ENCODE measurements at regions not wholly inside any gene's neighbourhood (a gene's known extent, or its start where the extent isn't known, plus 50 kb on each side); places are given as distances from the start of the nearest gene placed in this dataset.

DNA sequence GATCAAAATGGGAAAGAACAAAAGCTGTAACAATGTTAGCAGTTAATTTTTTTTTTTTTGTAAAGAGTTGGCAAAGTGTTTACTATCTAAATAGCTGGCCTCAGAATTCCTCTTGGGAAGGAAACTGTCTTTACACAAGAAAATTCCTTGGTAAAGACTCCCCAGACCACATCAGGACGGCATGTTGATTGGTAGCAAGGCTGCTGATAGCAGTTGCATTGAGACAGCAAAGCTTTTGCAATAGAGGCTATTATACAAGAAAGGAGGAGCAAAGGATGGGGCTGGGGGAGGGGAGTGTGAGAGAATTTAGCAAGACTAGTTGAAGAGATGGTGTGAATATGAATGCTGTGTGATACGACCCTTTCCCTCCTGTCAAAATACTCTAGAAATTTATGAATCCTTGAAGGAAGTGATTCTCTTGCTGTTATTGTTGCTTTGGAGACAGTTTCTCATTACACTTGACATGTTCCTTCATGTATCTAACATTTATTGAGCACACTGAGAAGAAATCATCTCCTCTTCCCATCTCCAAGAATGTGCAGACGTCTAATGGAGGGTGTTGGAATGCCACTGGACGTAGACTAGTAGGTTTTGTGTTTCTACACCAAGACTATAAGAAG is 355.6 kb downstream of the SIPA1L2 start:
- H3K4me3 ChIP-seq (ENCODE audit: extremely low read depth in 1 of 4, insufficient read depth in 2 of 4, low read depth in 3 of 4, low read length in 4 of 4), result no peak overlapping the region
- H3K79me2 ChIP-seq (ENCODE audit: control insufficient read depth in 1 of 2, insufficient read depth in 2 of 2, low read length in 2 of 2), result no peaks in the 10 kb centered on the region
- no peak overlapping the region for H3K27ac ChIP-seq (ENCODE audit: low read depth, low read length)
- no peak overlapping the region for H2BK15ac ChIP-seq (ENCODE audit: low read length)
- H3K14ac ChIP-seq (ENCODE audit: insufficient read length), result no peak overlapping the region
- no peak overlapping the region for H3K18ac ChIP-seq (ENCODE audit: extremely low read depth, low read length)
- TF ChIP-seq EP300 (IDR thresholded peaks at IDR 0.05; ENCODE audit: borderline replicate concordance in 1 of 2, low read depth in 2 of 2, low read length in 2 of 2) (no peak), SIX5 (IDR thresholded peaks at IDR 0.05; ENCODE audit: low read depth, low read length) (no peak), JUND (IDR thresholded peaks at IDR 0.05; ENCODE audit: low read length) (no peak), CREB1 (IDR thresholded peaks at IDR 0.05) (no peak), CTBP2 (IDR thresholded peaks at IDR 0.05; ENCODE audit: borderline replicate concordance, insufficient read depth, insufficient read length, low read length) (no peak), SP2 (IDR thresholded peaks at IDR 0.05; ENCODE audit: low read length) (no peak)
- no peak overlapping the region for H2BK5ac ChIP-seq (ENCODE audit: low read depth, low read length)
- no peaks in the 10 kb centered on the region; a peak in 1 of 7 replicates for H3K27me3 ChIP-seq (replicated peaks in 1 of 4; ENCODE audit: control insufficient read depth in 3 of 4, extremely low read depth in 1 of 4, insufficient read depth in 3 of 4, low read length in 3 of 4)
- no peak overlapping the region for H4K91ac ChIP-seq (replicated peaks; ENCODE audit: insufficient read length, low read length)
- no peak overlapping the region for H2AFZ ChIP-seq (ENCODE audit: low read length)
- no peak overlapping the region for H2AK5ac ChIP-seq (ENCODE audit: low read depth, low read length)
- H2BK120ac ChIP-seq (replicated peaks; ENCODE audit: low read depth, low read length), result no peak overlapping the region
- ChIA-PET CTCF (ENCODE audit: partially characterized antibody) (interaction anchor here (0.6 to 0.7 kb wide), 2 partner anchors 173 to 379 kb away, joined by 3 read pairs; no protein-coding TSS in a partner anchor), POLR2A (ENCODE audit: partially characterized antibody) (interaction anchor here (0.7 kb wide), 1 partner anchor 552 kb away, joined by 3 read pairs; no protein-coding TSS in a partner anchor)
- H3K36me3 ChIP-seq (ENCODE audit: control insufficient read depth in 2 of 4, insufficient read depth in 4 of 4, low read length in 3 of 4), result no peaks in the 10 kb centered on the region; a peak in 1 of 8 replicates
- DNase-seq (ENCODE audit: low read depth in 1 of 2, low spot score in 2 of 2) (no peak), FAIRE-seq (no peak)
- H3K4me1 ChIP-seq (replicated peaks in 1 of 4; ENCODE audit: control insufficient read depth in 3 of 4, insufficient read depth in 4 of 4, low read length in 3 of 4), result peaks cover 3 to 11% (median 3%) of the 10 kb centered on the region in 4 experiments; a peak in 5 of 7 replicates
- no peak overlapping the region for H4K8ac ChIP-seq (ENCODE audit: extremely low read depth, insufficient read depth, low read length)
- no peaks in the 10 kb centered on the region for H3K23me2 ChIP-seq (ENCODE audit: low read depth, low read length)
- no peak overlapping the region for H3K4me2 ChIP-seq (ENCODE audit: insufficient read depth in 1 of 2, low read depth in 2 of 2, low read length in 2 of 2)
- H2BK12ac ChIP-seq (ENCODE audit: low read depth, low read length), result no peak overlapping the region
- H4K20me1 ChIP-seq (replicated peaks in 1 of 2; ENCODE audit: control insufficient read depth in 1 of 2, insufficient read depth in 2 of 2, low read length in 2 of 2), result no peaks in the 10 kb centered on the region
- WGBS, 2 experiments (ENCODE audit: extremely low coverage in 1 of 2, insufficient coverage in 1 of 2, insufficient read length in 1 of 2, insufficient replicate concordance in 2 of 2, low coverage in 1 of 2, low lambda C conversion rate in 2 of 2, missing lambda C conversion rate in 1 of 2), result 79% methylated on average over 4 of the region's 4 CpGs; no CpG with 5 or more reads in 1 of the 2 experiments
- H3K9ac ChIP-seq (replicated peaks in 1 of 4; ENCODE audit: extremely low read depth in 1 of 4, low read depth in 3 of 4, low read length in 3 of 4), result no peak overlapping the region
- H2BK20ac ChIP-seq (ENCODE audit: low read length), result no peak overlapping the region
- H3K9me3 ChIP-seq (ENCODE audit: insufficient read depth in 2 of 2, low read depth in 1 of 2, low read length in 1 of 2), result no peaks in the 10 kb centered on the region
- H3K4ac ChIP-seq (replicated peaks; ENCODE audit: insufficient read length, low read depth, low read length), result no peak overlapping the region
- no peak overlapping the region for H3K56ac ChIP-seq (replicated peaks; ENCODE audit: insufficient read length, low read depth, low read length)
- no peak overlapping the region for H4K5ac ChIP-seq (ENCODE audit: insufficient read length, low read depth, low read length)
- no peaks in the 10 kb centered on the region for H3K79me1 ChIP-seq (ENCODE audit: low read depth, low read length)
- no peak overlapping the region for H3K23ac ChIP-seq (ENCODE audit: insufficient read length)

All from H1 (cell line).